Endodermal cell (in vitro differentiated cells): ENCODE measurements at regions not wholly inside any gene's neighbourhood (a gene's known extent, or its start where the extent isn't known, plus 50 kb on each side); places are given as distances from the start of the nearest gene placed in this dataset.

Experiments used
- DNase-seq: peaks from one replicate; pipeline ENCODE4 v3.0.0-alpha.2; 2017
- H3K27ac ChIP-seq: 2 replicates; pipeline ENCODE4 v1.5.1; 2013; ENCODE audit warnings: mild to moderate bottlenecking, low read depth, low read length, moderate library complexity
- H3K27me3 ChIP-seq: 2 replicates; pipeline ENCODE4 v1.6.1; 2013; ENCODE audit warnings: mild to moderate bottlenecking, low read length, moderate library complexity; ENCODE audit not compliant: insufficient read depth, control insufficient read depth, poor library complexity, severe bottlenecking
- H3K36me3 ChIP-seq: 2 replicates; pipeline ENCODE4 v1.7.0; 2013; ENCODE audit warnings: mild to moderate bottlenecking, low read length, moderate library complexity; ENCODE audit not compliant: control insufficient read depth, insufficient read depth
- H3K4me1 ChIP-seq: one replicate; pipeline ENCODE4 v1.7.0; 2013; ENCODE audit warnings: low read length; ENCODE audit not compliant: control insufficient read depth, insufficient read depth
- H3K4me3 ChIP-seq: 2 replicates; pipeline ENCODE4 v1.5.1; 2013; ENCODE audit warnings: mild to moderate bottlenecking, low read length, moderate library complexity
- H3K9ac ChIP-seq: 2 replicates; pipeline ENCODE4 v1.6.1; 2013; ENCODE audit warnings: mild to moderate bottlenecking, low read length, moderate library complexity; ENCODE audit not compliant: poor library complexity, severe bottlenecking; ENCODE audit errors: extremely low read depth
- H3K9me3 ChIP-seq: 2 replicates; pipeline ENCODE4 v1.6.1; 2013; ENCODE audit warnings: mild to moderate bottlenecking, low read length, moderate library complexity; ENCODE audit not compliant: control insufficient read depth
- H3K27ac Mint-ChIP-seq: 2 replicates; pipeline ENCODE4 v1.8.0; 2020; ENCODE audit warnings: mixed read lengths
- H3K27me3 Mint-ChIP-seq: 2 replicates; pipeline ENCODE4 v1.8.0; 2021; ENCODE audit warnings: mild to moderate bottlenecking, mixed read lengths; ENCODE audit not compliant: insufficient read depth
- H3K36me3 Mint-ChIP-seq: 2 replicates; pipeline ENCODE4 v1.8.0; 2020; ENCODE audit warnings: low read depth, mixed read lengths
- H3K4me1 Mint-ChIP-seq: 2 replicates; pipeline ENCODE4 v1.8.0; 2020; ENCODE audit warnings: mixed read lengths
- H3K4me3 Mint-ChIP-seq: 2 replicates; pipeline ENCODE4 v1.8.0; 2020; ENCODE audit warnings: mild to moderate bottlenecking, moderate library complexity, mixed read lengths
- H3K9me3 Mint-ChIP-seq: 2 replicates; pipeline ENCODE4 v1.8.0; 2020; ENCODE audit warnings: mild to moderate bottlenecking, mixed read lengths
- CTCF ChIP-seq: fragments of 200-600 bp; sonication (generic); conservative IDR thresholded peaks from 2 replicates; pipeline ENCODE4 v1.5.0; 2021; ENCODE audit warnings: antibody characterized with exemption, mild to moderate bottlenecking
- WGBS, 2 experiments: methylation state at CpG; one replicate each; pipeline versions ENCODE4 v1.1.5 to v1.1.7; 2013; ENCODE audit warnings: missing lambda C conversion rate in 2 of 2, mixed read lengths in 1 of 2; ENCODE audit not compliant: insufficient coverage in 1 of 2, insufficient read length in 1 of 2; 5-methylcytosine and 5-hydroxymethylcytosine counted together

- TF ChIP-seq CTCF, result no peak
- DNase-seq, result no peak
- Histone ChIP-seq H3K36me3 (no peaks in the 10 kb centered on the region), H3K4me1 (no peaks in the 10 kb centered on the region), H3K27me3 (no peaks in the 10 kb centered on the region), H3K9ac (no peak overlapping the region), H3K9me3 (no peaks in the 10 kb centered on the region), H3K4me3 (no peak overlapping the region), H3K27ac (no peak overlapping the region)
- Mint-ChIP-seq H3K9me3 (peaks cover 4% of the 10 kb centered on the region), H3K4me3 (no peak overlapping the region), H3K4me1 (no peaks in the 10 kb centered on the region), H3K27ac (no peak overlapping the region), H3K36me3 (no peaks in the 10 kb centered on the region), H3K27me3 (no peaks in the 10 kb centered on the region)
- 96 to 100% methylated on average over 1 to 4 of the region's 4 CpGs for WGBS, 2 experiments
These were observed 133.1 kb downstream of the LRIG3 start for GRCh38 chr12:58787021-58787760.

GRCh38 chr12:58794859-58795258, 125.4 kb downstream of the LRIG3 start:
- Histone ChIP-seq H3K4me1 (no peaks in the 10 kb centered on the region), H3K4me3 (no peak overlapping the region), H3K9me3 (no peaks in the 10 kb centered on the region), H3K9ac (no peak overlapping the region), H3K27me3 (no peaks in the 10 kb centered on the region), H3K36me3 (no peaks in the 10 kb centered on the region), H3K27ac (no peak overlapping the region)
- peaks cover 18% of the 10 kb centered on the region for H3K9me3 Mint-ChIP-seq
- H3K4me1 Mint-ChIP-seq, result no peaks in the 10 kb centered on the region
- peaks cover 6% of the 10 kb centered on the region for H3K36me3 Mint-ChIP-seq
- no peak overlapping the region for H3K27ac Mint-ChIP-seq
- no peak for TF ChIP-seq CTCF
- H3K27me3 Mint-ChIP-seq, result no peaks in the 10 kb centered on the region
- DNase-seq, result no peak
- WGBS, 2 experiments, result 93 to 97% methylated on average over 2 to 5 of the region's 6 CpGs
- no peak overlapping the region for H3K4me3 Mint-ChIP-seq

- H3K9me3 ChIP-seq, result no peaks in the 10 kb centered on the region
- no peak overlapping the region for H3K9ac ChIP-seq
- Mint-ChIP-seq H3K4me3 (no peak overlapping the region), H3K36me3 (peaks cover 6% of the 10 kb centered on the region), H3K4me1 (no peaks in the 10 kb centered on the region), H3K27me3 (no peaks in the 10 kb centered on the region), H3K27ac (no peak overlapping the region), H3K9me3 (peaks cover 19% of the 10 kb centered on the region)
- no peaks in the 10 kb centered on the region for H3K27me3 ChIP-seq
- no peaks in the 10 kb centered on the region for H3K4me1 ChIP-seq
- H3K27ac ChIP-seq, result no peak overlapping the region
- no peak for DNase-seq
- H3K36me3 ChIP-seq, result no peaks in the 10 kb centered on the region
- TF ChIP-seq CTCF, result no peak
- 96% methylated on average over 3 of the region's 3 CpGs for WGBS, 2 experiments
- no peak overlapping the region for H3K4me3 ChIP-seq
These were observed 124.5 kb downstream of the LRIG3 start for GRCh38 chr12:58795825-58796224.
